ENCODE measurements at regions not wholly inside any gene's neighbourhood (a gene's known extent, or its start where the extent isn't known, plus 50 kb on each side); places are given as distances from the start of the nearest gene placed in this dataset.
"Not testable (repeated sequence)": the region's sequence is repeated elsewhere in the genome, so short reads cannot be mapped to it uniquely, and the experiment has no call there.

DNA sequence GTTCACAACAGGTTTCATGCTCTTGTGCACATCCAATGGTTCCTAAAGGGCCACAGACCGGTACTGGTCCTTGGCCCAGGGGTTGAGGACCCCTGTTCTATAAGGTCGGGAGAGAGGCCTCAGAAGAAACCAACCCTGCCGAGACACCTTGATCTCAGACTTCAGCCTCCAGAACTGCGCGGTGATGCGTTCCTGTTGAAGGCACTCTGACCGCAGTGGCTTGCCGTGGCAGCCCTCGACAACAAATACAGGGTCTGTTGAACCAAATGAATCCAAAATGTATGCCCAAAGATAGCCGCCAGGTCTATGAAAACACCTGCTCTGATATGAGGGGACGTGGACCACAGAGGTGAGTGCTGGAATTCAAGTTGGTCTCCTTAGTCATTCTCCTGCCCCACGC is 389.8 kb downstream of the SEC14L1 start:
- Mint-ChIP-seq H3K36me3 (peaks cover 6% of the 10 kb centered on the region), H3K4me1 (no peaks in the 10 kb centered on the region), H3K9me3 (peaks cover 4% of the 10 kb centered on the region), H3K27me3 (peaks cover 52% of the 10 kb centered on the region), H3K27ac (no peak overlapping the region), H3K4me3 (no peak overlapping the region)
- ATAC-seq, result no peak

DNA sequence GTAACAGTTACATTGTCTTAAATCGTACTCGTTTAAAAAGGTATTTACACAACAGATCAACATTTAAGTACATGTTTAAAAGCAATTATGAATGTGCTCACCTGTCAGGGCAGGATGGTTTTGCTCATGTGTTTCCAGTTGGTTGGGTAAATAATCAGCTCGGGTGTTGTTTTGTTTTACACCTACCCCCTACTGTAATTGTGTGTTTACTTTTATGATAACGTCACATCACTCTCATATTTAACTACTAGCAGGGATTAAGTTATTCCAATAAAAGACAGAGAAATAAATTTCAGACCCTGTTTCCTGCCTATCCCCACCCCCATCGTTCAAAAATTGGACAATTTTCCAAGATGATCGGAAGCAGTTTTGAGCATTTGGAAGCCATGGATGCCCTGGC is 390.2 kb downstream of the SEC14L1 start:
- H3K9me3 Mint-ChIP-seq, result peaks cover 4% of the 10 kb centered on the region
- no peak overlapping the region for H3K27ac Mint-ChIP-seq
- peaks cover 6% of the 10 kb centered on the region for H3K36me3 Mint-ChIP-seq
- no peak overlapping the region for H3K4me3 Mint-ChIP-seq
- H3K4me1 Mint-ChIP-seq, result no peaks in the 10 kb centered on the region
- ATAC-seq, result no peak
- peaks cover 52% of the 10 kb centered on the region for H3K27me3 Mint-ChIP-seq

GRCh38 chr17:77531641-77532040 is 390.9 kb downstream of the SEC14L1 start:
- Mint-ChIP-seq H3K36me3 (peaks cover 6% of the 10 kb centered on the region), H3K4me1 (no peaks in the 10 kb centered on the region), H3K4me3 (no peak overlapping the region), H3K27ac (no peak overlapping the region), H3K27me3 (peaks cover 47% of the 10 kb centered on the region), H3K9me3 (peaks cover 4% of the 10 kb centered on the region)
- ATAC-seq, result no peak

DNA sequence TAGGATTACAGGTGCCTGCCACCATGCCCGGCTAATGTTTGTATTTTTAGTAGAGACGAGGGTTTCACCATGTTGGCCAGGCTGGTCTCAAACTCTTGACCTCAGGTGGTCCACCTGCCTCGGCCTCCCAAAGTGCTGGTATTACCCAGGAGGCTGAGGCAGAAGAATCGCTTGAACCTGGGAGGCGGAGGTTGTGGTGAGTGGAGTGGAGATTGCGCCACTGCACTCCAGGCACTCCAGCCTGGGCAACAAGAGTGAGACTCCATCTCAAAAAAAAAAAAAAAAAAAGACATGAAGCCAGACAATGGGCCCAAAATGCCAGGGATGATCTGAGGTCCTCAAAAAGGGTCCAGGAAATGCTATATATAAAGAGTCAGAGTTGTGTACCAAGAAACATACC is 392.9 kb downstream of the SEC14L1 start:
- H3K9me3 Mint-ChIP-seq, ATAC-seq, H3K4me3 Mint-ChIP-seq, H3K36me3 Mint-ChIP-seq, H3K27ac Mint-ChIP-seq, H3K4me1 Mint-ChIP-seq: not testable (repeated sequence)
- peaks cover 43% of the 10 kb centered on the region for H3K27me3 Mint-ChIP-seq

- Mint-ChIP-seq H3K9me3 (peaks cover 4% of the 10 kb centered on the region), H3K36me3 (peaks cover 6% of the 10 kb centered on the region), H3K27me3 (peaks cover 46% of the 10 kb centered on the region), H3K27ac (no peak overlapping the region), H3K4me3 (no peak overlapping the region), H3K4me1 (no peaks in the 10 kb centered on the region)
- ATAC-seq, result no peak
These were observed 393.4 kb downstream of the SEC14L1 start for GRCh38 chr17:77534137-77534536.

DNA sequence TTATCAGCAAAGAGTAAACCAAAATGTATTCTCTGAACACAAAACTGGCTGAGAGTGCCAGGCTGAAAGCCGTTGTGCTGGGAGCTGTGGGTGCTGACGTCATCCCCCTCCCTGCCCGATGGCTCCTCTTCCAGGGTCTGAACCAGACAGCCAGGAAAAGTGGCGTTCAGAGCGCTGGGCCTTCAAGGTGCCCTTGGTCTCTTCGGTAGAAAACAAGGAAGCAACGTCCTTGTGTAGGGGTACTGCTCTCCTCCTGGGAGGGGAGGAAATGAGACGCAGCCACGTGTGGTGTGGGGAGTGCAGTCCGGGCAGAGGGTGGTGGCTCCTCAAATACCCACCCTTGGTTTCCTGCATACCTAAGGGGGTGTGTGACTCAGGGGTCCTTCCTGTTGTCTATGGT is 394.7 kb downstream of the SEC14L1 start:
- ATAC-seq, result no peak
- Mint-ChIP-seq H3K36me3 (peaks cover 6% of the 10 kb centered on the region), H3K27ac (no peak overlapping the region), H3K27me3 (peaks cover 48% of the 10 kb centered on the region), H3K4me3 (no peak overlapping the region), H3K9me3 (peaks cover 4% of the 10 kb centered on the region), H3K4me1 (no peaks in the 10 kb centered on the region)

GRCh38 chr17:77535892-77536291 is 395.1 kb downstream of the SEC14L1 start:
- Mint-ChIP-seq H3K36me3 (peaks cover 6% of the 10 kb centered on the region), H3K27me3 (peaks cover 48% of the 10 kb centered on the region)

GRCh38 chr17:77537566-77537965 is 396.8 kb downstream of the SEC14L1 start:
- Mint-ChIP-seq H3K4me1 (peaks cover 6% of the 10 kb centered on the region), H3K4me3 (no peak overlapping the region), H3K27me3 (peaks cover 64% of the 10 kb centered on the region), H3K27ac (no peak overlapping the region), H3K9me3 (peaks cover 4% of the 10 kb centered on the region), H3K36me3 (peaks cover 6% of the 10 kb centered on the region)
- ATAC-seq, result no peak

More at GRCh38 chr17:77535892-77536291, 395.1 kb downstream of the SEC14L1 start:
- H3K4me3 Mint-ChIP-seq, result no peak overlapping the region
- H3K27ac Mint-ChIP-seq, result no peak overlapping the region
- peaks cover 4% of the 10 kb centered on the region for H3K9me3 Mint-ChIP-seq
- no peak for ATAC-seq
- peaks cover under 1% of the 10 kb centered on the region for H3K4me1 Mint-ChIP-seq

DNA sequence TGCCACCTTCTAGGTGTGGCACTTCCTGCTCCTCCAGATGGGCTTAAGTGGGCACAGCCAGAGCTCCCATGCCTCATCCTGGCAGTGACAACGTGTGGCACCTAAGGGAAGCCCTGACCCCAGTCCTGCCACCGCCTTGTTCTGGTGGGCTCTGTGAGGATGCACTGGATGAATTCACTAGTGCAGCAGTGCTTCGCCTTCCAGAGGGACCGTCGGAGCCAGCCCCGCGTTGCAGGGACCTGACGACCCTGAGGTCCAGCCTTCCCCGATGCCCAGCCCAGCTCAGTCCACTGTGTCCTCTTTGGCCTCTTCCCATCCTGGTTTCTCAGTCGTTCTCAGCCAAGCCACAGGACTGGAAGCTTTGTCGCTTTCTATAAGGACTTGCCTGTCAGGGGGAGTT is 399.8 kb downstream of the SEC14L1 start:
- H3K27ac Mint-ChIP-seq, result no peak overlapping the region
- no peak for ATAC-seq
- H3K27me3 Mint-ChIP-seq, result peaks cover 62% of the 10 kb centered on the region
- no peak overlapping the region for H3K4me3 Mint-ChIP-seq
- no peaks in the 10 kb centered on the region for H3K36me3 Mint-ChIP-seq
- no peaks in the 10 kb centered on the region for H3K9me3 Mint-ChIP-seq
- peaks cover 6% of the 10 kb centered on the region for H3K4me1 Mint-ChIP-seq

GRCh38 chr17:77540975-77541374 is 400.2 kb downstream of the SEC14L1 start:
- Mint-ChIP-seq H3K4me1 (peaks cover 6% of the 10 kb centered on the region), H3K9me3 (no peaks in the 10 kb centered on the region)
- no peak for ATAC-seq

DNA sequence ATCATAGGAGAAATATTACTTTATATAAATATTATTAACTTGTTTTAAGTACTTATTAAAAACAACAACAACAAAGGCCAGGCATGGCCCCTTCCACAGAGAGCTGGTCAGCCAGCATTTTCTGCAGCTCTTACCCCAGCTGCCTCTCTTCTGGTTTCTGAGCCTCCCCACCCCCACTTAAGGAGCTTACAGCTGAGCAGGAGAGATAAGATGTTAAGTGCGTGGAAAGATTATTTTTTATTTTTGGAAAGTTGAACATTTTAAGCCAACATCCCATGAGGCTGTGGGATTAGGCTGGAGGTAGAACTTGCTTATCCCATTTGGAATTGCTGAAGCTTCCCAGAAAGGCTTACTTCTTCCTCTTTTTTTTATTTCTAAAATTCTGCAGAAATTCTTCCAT is 401.2 kb downstream of the SEC14L1 start:
- Mint-ChIP-seq H3K9me3 (no peaks in the 10 kb centered on the region), H3K36me3 (no peaks in the 10 kb centered on the region), H3K4me3 (no peak overlapping the region), H3K4me1 (peaks cover 6% of the 10 kb centered on the region), H3K27ac (no peak overlapping the region), H3K27me3 (peaks cover 77% of the 10 kb centered on the region)
- no peak for ATAC-seq

More at GRCh38 chr17:77540975-77541374, 400.2 kb downstream of the SEC14L1 start:
- H3K36me3 Mint-ChIP-seq, result no peaks in the 10 kb centered on the region
- H3K27me3 Mint-ChIP-seq, result peaks cover 66% of the 10 kb centered on the region
- H3K4me3 Mint-ChIP-seq, result no peak overlapping the region
- no peak overlapping the region for H3K27ac Mint-ChIP-seq

DNA sequence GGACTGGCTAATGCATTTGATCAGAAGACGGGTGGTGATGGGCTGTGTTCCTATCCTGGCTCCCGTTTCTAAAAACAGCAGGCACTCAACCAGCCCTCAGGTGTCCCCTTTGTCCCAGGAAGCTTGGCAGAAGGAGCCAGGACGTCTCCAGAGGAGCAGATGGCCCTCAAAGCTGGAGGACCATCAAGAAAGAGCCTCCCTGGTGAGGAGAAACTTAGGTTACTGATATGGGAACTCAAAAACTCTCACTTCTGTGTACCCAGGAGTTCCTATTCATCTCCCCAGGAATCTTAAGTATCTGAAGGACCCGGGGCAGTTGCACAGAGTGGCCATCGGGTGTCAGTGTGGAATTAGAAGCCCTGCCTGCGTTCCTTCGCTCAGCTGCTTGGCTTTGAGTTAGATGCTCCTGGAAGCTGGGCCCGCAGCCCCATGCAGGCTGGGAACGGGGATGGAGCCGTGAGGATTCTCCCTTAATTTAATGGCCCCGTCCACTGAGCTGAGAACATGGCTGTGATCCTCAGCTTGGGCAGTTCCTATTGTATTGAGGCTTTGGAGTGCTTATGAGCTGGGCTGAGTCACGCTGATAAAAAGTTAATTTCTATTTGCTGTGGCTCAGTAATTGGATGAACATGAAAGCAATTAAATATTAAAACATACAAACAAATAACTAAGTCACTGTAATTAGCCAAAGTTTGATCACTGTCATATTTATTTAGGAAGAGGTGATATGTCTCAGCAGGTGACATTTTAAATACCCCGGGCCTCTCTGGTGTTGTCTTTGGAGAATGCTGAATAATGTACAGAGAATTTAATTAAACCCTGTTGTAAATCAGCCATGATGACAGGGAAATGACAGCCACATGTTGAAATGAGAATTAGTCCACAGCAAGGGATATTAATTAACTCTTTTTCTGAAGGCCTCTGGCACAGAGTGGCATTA is 402.1 kb downstream of the SEC14L1 start:
- no peaks in the 10 kb centered on the region for H3K36me3 Mint-ChIP-seq
- peaks cover 6% of the 10 kb centered on the region for H3K4me1 Mint-ChIP-seq
- ATAC-seq, result peak; percentile 78
- H3K27me3 Mint-ChIP-seq, result peaks cover 73% of the 10 kb centered on the region
- no peaks in the 10 kb centered on the region for H3K9me3 Mint-ChIP-seq
- H3K4me3 Mint-ChIP-seq, result no peak overlapping the region
- no peak overlapping the region for H3K27ac Mint-ChIP-seq

DNA sequence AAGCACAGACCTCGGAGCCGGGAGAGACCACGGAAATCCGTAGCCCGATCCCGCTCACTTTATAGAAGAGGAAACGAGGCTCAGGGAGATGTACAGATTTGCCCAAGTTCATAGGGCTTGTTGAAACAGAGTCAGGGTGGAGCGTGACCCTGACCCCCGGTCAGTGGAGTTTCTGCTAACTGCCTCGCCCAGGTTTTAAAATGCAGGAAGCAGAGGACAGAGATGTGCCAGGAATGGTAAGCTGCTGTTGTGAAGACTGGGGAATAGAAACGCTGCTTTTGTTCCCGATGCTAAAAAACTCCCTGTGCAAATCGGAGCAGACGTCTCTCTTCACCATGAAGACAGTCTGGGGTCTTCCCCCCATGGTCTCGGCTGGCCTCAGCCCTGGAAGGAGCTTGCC is 403.0 kb downstream of the SEC14L1 start:
- Mint-ChIP-seq H3K9me3 (no peaks in the 10 kb centered on the region), H3K27ac (no peak overlapping the region), H3K4me3 (no peak overlapping the region), H3K4me1 (peaks cover 6% of the 10 kb centered on the region), H3K27me3 (peaks cover 69% of the 10 kb centered on the region), H3K36me3 (no peaks in the 10 kb centered on the region)
- no peak for ATAC-seq

- Mint-ChIP-seq H3K4me3 (no peak overlapping the region), H3K4me1 (peaks cover 6% of the 10 kb centered on the region)
- no peak for ATAC-seq
These were observed 403.8 kb downstream of the SEC14L1 start for GRCh38 chr17:77544347-77545110.

GRCh38 chr17:77546772-77547241 is 406.0 kb downstream of the SEC14L1 start:
- Mint-ChIP-seq H3K9me3 (no peaks in the 10 kb centered on the region), H3K4me3 (no peak overlapping the region), H3K4me1 (no peaks in the 10 kb centered on the region), H3K27ac (no peak overlapping the region), H3K27me3 (peaks cover 44% of the 10 kb centered on the region), H3K36me3 (no peaks in the 10 kb centered on the region)
- ATAC-seq, result no peak

More at GRCh38 chr17:77544347-77545110, 403.8 kb downstream of the SEC14L1 start:
- H3K9me3 Mint-ChIP-seq, result no peaks in the 10 kb centered on the region
- H3K36me3 Mint-ChIP-seq, result no peaks in the 10 kb centered on the region
- peaks cover 67% of the 10 kb centered on the region for H3K27me3 Mint-ChIP-seq
- H3K27ac Mint-ChIP-seq, result no peak overlapping the region
